ENCODE measurements at regions not wholly inside any gene's neighbourhood (a gene's known extent, or its start where the extent isn't known, plus 50 kb on each side); places are given as distances from the start of the nearest gene placed in this dataset.

DNA sequence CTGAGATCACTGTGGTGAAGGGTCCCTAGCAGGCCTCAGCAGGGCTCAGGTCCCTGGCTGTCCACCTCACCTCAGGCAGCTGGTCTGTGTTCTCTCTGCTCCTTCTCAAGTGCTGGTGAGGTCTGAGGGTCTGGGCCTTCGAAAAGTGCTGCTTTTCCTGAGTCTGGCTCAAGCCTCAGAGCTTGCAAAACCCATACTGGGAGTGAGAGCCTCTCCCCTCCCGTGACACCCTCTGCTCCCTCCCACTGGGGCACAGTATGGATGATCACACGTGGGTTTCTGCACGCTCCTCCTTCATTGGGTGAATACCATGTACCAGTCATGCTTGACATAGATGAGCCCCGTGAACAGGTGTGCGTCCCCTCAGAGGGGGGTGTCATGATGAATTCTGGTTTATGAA, 73.3 kb upstream of the WASF3 start:
- TF ChIP-seq TAF1 (IDR thresholded peaks at IDR 0.05; ENCODE audit: low read depth) (no peak), CREB1 (IDR thresholded peaks at IDR 0.05; ENCODE audit: low read depth) (no peak), ZBTB7A (IDR thresholded peaks at IDR 0.05; ENCODE audit: low read depth) (no peak), NFIC (IDR thresholded peaks at IDR 0.05) (no peak), CEBPB (IDR thresholded peaks at IDR 0.05) (no peak), RAD21 (IDR thresholded peaks at IDR 0.05; ENCODE audit: low read depth) (no peak), TEAD4 (IDR thresholded peaks at IDR 0.05) (no peak), REST (IDR thresholded peaks at IDR 0.05; ENCODE audit: low read depth) (no peak), YY1 (IDR thresholded peaks at IDR 0.05; ENCODE audit: low read depth) (no peak)

Measured in Ishikawa (cell line).